Dedifferentiated amniotic fluid mesenchymal stem cell (primary cell): ENCODE measurements at regions not wholly inside any gene's neighbourhood (a gene's known extent, or its start where the extent isn't known, plus 50 kb on each side); places are given as distances from the start of the nearest gene placed in this dataset.
A peak's percentile ranks its signal among the peaks of the same experiment; 100 is the strongest.

Experiments used
- DNase-seq: peaks from one replicate; pipeline ENCODE4 v3.0.0-alpha.2; 2016; ENCODE audit errors: extremely low spot score

DNA sequence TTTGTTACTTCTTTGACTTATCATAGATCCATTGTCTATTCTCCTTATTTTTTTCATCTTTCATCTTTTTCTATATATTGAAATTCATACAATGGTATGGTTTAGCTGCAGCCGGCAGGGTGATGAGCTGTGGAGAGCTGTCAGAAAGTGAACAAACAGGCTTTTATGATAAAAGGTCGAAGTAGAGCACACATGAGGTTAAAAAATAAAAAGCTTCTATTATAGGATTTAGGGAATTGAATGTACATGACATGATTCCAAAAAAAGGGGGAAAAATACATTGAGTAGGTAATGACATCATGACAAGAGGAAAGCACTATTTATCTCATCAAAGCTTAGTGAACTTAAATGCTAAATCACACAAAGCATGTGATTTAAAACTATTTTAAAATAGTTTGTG, 884.8 kb downstream of the METTL15 start:
- no peak for DNase-seq

DNA sequence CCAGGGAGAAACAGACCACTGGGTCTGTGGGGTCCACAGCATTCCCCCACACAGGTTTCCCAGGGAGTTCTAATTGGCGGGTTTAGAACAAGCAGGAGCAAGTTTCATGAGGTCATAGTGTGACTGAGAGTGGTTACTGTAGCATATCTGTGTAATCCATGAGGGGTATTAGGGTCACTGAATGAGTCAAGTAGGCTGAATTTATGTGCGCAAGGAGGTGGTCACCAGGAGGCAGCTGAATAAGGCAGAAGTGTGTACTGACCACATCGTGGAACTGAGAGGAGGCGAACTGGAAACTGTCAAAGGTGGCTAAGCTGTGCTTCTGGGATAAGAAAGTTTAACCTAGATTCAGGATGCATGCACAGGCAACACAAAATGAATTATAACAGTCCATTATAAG, 876.0 kb downstream of the METTL15 start:
- peak; percentile 3 for DNase-seq

DNA sequence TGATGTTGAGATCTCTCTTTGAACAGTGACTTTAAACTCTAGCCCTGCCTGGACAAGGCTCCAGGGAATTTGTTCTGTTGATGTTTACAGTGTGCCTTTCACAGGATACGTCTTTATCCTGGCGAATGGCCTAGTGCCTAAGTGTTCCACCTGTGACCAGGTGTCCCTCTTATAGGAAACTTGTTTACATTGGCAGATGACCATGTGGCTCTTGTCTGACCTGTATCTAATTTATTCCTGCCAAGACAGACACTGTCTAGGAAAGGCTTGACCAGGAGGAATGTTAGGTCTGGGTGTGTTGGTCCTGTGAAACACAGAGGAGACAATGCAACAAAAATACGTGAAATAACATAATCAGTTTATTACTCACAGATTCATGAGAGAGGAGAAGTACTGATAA, 875.6 kb downstream of the METTL15 start:
- DNase-seq, result peak; percentile 9

- peak; percentile 15 for DNase-seq
These were observed 873.2 kb downstream of the METTL15 start for GRCh38 chr11:28981381-28981780.

DNA sequence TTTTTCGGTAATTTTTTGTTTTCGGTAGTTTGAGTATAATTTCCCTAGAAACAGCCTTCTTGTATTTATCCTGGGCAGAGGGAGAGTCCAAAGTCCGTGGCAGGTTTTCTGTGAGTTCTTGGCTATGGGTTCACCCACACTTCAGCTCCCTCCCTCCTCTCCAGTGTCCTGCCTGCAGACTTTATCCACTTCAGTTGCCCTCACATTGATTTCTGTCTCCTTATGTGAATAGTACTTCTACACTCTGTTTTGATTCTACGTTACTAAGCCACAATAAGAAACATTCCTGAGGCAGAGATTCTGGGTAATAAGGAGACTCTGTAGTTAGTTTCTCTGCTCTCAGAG, 868.6 kb downstream of the METTL15 start:
- DNase-seq, result no peak

DNA sequence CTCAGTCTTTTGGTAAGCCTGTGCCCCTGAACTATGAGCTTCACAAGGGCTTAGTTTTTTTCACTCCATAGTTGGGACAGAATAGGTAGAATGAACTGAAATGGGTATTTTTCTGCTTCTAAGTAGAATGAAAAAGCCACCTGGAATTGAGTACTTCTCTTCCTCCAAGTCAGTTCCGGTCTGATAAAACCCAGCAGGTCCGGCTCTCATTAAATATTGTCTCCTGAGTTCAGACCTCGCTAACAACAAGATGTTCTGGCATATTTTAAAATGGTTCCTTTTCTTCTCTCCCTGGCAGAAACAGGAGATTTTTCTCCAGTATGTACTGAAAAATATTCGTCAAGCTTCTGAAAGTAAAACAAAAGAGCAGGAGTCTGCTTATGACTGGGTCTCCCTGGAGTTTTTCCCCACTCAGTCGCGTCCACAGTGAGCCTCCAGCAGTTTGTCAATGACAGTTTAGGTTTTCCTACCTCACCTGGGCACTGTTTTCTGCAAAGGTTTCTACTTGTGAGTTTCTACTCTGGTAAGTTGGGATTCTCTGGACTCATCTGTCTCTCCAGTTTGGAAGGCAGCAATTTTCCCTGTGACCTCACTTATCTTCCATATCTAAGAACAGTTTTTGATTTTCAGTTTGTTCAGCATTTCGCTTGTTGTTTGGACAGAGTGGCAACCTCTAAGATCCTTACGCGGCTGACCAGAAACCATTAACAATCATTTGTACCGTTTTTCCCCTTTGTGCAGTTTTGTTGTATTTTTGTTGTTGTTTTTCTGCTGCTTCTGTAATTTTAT, 868.0 kb downstream of the METTL15 start:
- DNase-seq, result no peak

GRCh38 chr11:28969832-28970231, 861.6 kb downstream of the METTL15 start:
- no peak for DNase-seq

DNA sequence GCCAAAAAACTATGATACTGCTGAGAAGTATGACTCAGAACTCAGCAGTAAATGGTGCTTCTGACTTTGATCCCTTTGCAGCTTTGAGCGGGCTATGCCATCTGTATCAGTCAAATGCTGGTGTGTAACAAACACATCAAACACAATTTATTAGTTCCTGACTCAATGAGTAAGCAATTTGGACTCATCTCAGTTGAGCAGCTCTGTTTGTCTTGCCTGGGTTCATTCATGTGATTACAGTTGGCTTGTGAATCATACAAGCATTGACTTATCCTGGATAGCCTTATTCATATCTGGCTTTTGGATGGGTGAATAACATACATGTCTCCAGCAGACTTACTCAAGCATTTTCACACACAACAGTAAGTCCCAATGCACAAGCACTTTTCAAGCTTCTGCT, 858.8 kb downstream of the METTL15 start:
- no peak for DNase-seq

GRCh38 chr11:28965819-28966218, 857.6 kb downstream of the METTL15 start:
- peak; percentile 39 for DNase-seq

GRCh38 chr11:28964811-28965210, 856.6 kb downstream of the METTL15 start:
- DNase-seq, result peak; percentile 69

DNA sequence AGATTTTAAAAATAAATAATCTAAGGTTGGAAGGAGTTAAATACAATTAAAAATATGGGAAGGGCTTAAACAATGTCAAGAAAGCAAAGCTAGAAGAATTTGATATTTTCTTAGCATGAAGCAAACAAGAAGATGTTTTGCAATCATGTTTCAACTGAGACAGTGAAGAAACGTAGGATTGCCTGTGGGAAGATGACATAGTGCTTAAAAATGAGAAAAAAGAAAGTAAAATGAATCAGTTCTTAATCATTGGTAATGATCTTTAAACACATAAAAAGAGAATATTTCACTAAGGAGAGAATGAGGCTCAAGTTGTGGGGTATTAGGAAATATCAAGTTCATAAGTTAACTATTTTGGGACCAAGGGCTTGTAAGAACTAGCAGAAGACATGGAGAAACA, 855.0 kb downstream of the METTL15 start:
- DNase-seq, result peak; percentile 66

GRCh38 chr11:28962502-28962901, 854.3 kb downstream of the METTL15 start:
- DNase-seq, result no peak

GRCh38 chr11:28961726-28962125, 853.5 kb downstream of the METTL15 start:
- no peak for DNase-seq

DNA sequence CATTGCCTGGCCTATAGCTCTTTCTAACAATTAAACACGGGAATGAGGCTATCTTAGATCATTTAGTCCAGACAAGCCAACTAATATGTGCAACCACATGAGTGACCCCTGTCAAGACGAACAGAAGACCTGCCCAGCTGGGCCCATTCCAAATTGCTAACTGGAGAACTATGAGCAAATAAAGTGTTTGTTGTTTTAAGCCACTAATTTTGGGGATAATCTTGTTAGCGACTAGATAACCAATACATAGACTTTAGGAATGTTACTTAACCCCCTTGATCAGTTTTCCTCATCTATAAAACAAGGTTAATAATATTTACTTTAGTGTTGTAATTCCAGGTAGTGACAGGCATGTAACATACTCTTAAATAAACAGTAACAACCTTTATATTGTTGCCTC, 848.3 kb downstream of the METTL15 start:
- DNase-seq, result no peak

DNA sequence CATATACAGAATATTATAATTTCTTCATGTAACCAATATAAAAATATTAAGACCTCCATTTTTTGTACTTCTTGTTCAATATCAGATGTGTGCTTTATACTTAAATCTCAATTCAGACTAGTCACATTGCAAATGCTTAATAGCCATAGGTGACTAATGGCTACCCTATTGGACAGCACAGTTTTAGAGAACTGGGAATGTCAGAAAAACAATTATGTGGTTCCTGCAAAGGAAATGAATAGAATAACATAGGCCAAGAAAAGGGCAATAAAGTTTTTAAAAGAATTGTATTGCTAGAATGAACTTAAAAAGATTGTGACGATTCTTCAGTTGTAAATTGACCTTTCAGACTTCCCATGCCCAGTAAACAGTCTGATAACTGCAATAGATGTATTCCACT, 843.0 kb downstream of the METTL15 start:
- DNase-seq, result no peak

- no peak for DNase-seq
These were observed 831.2 kb downstream of the METTL15 start for GRCh38 chr11:28939381-28939780.

DNA sequence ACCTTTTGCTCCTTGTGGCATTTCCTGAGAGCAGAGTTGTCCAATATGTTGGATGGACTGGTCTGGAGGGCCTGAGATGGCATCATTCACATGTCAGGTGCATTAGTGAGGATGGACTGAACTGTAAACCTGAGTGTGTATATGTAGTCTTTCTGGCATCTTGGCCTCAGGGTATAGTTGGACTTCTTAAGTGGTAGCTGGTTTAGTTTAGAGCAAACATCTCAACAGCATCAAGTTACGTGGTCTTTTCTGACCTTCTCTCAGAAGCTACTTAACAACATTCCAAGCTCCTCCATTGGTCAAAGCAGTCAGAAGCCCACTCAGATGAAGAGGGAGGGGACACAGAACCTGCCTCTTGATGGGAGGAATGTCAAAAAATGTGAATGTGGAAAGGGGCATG, 829.9 kb downstream of the METTL15 start:
- DNase-seq, result no peak

DNA sequence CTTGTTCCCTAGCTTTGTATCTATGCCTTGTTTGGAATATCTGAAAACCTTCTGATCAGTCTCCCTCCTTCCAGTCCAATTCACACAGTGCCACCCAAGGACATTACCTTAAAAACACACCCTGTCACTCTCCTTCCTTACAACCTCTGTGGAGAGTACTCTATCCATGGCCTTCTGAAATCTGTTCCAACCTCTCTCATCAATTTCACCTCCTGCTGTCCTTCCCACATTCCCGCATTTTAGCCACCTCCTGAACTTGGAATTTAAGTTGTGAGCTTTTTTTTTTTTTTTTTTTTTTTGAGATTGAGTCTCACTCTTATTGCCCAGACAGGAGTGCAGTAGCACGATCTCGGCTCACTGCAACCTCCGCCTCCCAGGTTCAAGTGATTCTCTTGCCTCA, 824.8 kb downstream of the METTL15 start:
- no peak for DNase-seq

GRCh38 chr11:28924004-28924403, 815.8 kb downstream of the METTL15 start:
- DNase-seq, result no peak

GRCh38 chr11:28922386-28922981, 814.3 kb downstream of the METTL15 start:
- DNase-seq, result no peak

DNA sequence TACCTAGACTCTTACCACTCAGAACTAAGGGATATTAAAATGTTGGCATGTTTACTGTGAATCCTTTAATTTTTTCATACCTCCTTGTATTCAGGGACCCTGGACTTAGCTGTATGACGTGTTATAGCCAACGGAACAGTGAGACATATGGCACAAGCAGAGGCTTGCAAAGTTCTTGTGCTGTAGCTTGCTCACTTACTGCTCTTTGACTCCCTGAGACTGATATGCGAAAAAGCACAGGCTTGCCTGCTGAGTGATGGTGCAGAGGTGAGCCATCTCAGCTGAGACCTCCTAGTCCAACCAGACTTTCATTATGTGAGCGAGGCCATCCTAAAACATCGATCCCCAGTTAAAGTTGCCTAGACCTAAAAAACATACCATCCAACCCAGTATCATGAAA, 811.0 kb downstream of the METTL15 start:
- no peak for DNase-seq

GRCh38 chr11:28913883-28914282, 805.7 kb downstream of the METTL15 start:
- no peak for DNase-seq

DNA sequence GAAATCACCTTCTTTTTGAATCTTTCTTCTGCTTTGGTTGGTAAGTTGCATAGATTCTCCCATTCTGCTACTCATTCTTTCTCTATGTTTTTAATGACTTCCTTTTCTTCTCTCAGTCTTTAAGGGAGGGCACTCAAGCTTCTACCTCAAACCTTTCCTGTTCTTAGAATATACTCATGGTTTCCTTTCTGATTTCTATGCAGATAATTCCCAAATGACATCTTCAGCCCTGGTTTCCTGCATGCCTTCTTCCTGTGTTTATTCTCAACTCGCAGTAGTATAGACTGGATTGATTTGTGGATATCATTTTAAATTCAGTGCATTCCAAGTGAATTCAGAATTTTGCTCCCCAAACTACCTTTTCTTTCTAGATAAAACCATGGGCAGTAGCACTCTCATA, 803.6 kb downstream of the METTL15 start:
- no peak for DNase-seq

GRCh38 chr11:28910926-28911325, 802.7 kb downstream of the METTL15 start:
- peak; percentile 35 for DNase-seq
